K562 (cell line): ENCODE measurements at regions not wholly inside any gene's neighbourhood (a gene's known extent, or its start where the extent isn't known, plus 50 kb on each side); places are given as distances from the start of the nearest gene placed in this dataset.

Experiments used
- ATAC-seq: fragments of 200-7000 bp; cut with Tn5 transposase; 3 replicates; pipeline ENCODE4 v1.9.1; 2020; ENCODE audit warnings: moderate library complexity
- BruUV-seq: library from RNA; stranded (reverse); fragments of 400-500 nt; replicated peaks from 2 replicates; lab custom pipeline; 2021; lab: Mats Ljungman, UMichigan
- CTCF ChIA-PET: fragments of 300-600 bp; formaldehyde crosslinking; extraction: SDS; loops from one replicate; lab custom pipeline; 2021; ENCODE audit warnings: low intra/inter-chr PET ratio; lab: Yijun Ruan, JAX
- POLR2A ChIA-PET: fragments of 300-600, 350-650 bp; sonication (Branson Sonifier 250); formaldehyde crosslinking; extraction: SDS; loops from one replicate; lab custom pipeline; 2021; ENCODE audit warnings: antibody characterized with exemption, inconsistent platforms; lab: Yijun Ruan, JAX
- DNase-seq, 4 experiments: peaks; one replicate each; pipeline versions ENCODE4 v3.0.0 to v3.0.0-alpha.2; 2011 to 2018; ENCODE audit warnings: low spot score in 3 of 4, mixed read lengths in 3 of 4; ENCODE audit errors: extremely low read depth in 1 of 4
- FAIRE-seq: peaks from 2 replicates; lab custom pipeline; 2011; peaks lifted over from hg19 to GRCh38; lab: Jason Lieb, UNC
- H2AFZ ChIP-seq: 2 replicates; pipeline ENCODE4 v1.6.0; 2011; ENCODE audit warnings: low read depth, low read length, control low read depth, inconsistent platforms
- H3K27ac ChIP-seq: fragments of 200-600 bp; 3 replicates; pipeline ENCODE4 v1.8.0; 2011; ENCODE audit warnings: low read depth, mild to moderate bottlenecking, control low read depth, inconsistent platforms, low read length, moderate library complexity, mixed read lengths; ENCODE audit errors: extremely low read depth
- H3K27me3 ChIP-seq, 2 experiments: fragments of 300-600 bp in 1 of 2; 2 replicates in 1 of 2; 3 replicates in 1 of 2; pipeline versions ENCODE4 v1.6.0 to v1.8.0; 2011; ENCODE audit warnings: inconsistent platforms in 2 of 2, low read length in 2 of 2, mild to moderate bottlenecking in 1 of 2, mixed read lengths in 1 of 2, moderate library complexity in 1 of 2; ENCODE audit not compliant: control insufficient read depth in 2 of 2, insufficient read depth in 2 of 2
- H3K36me3 ChIP-seq: fragments of 300-600 bp; 3 replicates; pipeline ENCODE4 v1.8.0; 2011; ENCODE audit warnings: mild to moderate bottlenecking, low read length, inconsistent platforms; ENCODE audit not compliant: control insufficient read depth, insufficient read depth
- H3K4me1 ChIP-seq, 2 experiments: fragments of 200-600 bp in 1 of 2; replicated peaks in 1 of 2; 2 replicates in 1 of 2; 3 replicates in 1 of 2; pipeline versions ENCODE4 v1.5.1 to v1.8.0; 2011; ENCODE audit warnings: inconsistent platforms in 2 of 2, low read length in 2 of 2, mild to moderate bottlenecking in 1 of 2, mixed read lengths in 1 of 2, moderate library complexity in 1 of 2; ENCODE audit not compliant: control insufficient read depth in 2 of 2, insufficient read depth in 2 of 2
- H3K4me2 ChIP-seq: 2 replicates; pipeline ENCODE4 v1.6.1; 2011; ENCODE audit warnings: low read length, control low read depth, inconsistent platforms, mixed read lengths; ENCODE audit not compliant: insufficient read depth
- H3K4me3 ChIP-seq: fragments of 200-600 bp; sonication (generic), shearing (Covaris generic); 2 replicates; pipeline ENCODE4 v1.5.1; 2016; ENCODE audit warnings: control low read depth, inconsistent platforms
- H3K79me2 ChIP-seq: fragments of 200-600 bp; 3 replicates; pipeline ENCODE4 v1.8.0; 2011; ENCODE audit warnings: low read length, inconsistent platforms; ENCODE audit not compliant: control insufficient read depth, insufficient read depth
- H3K9ac ChIP-seq, 2 experiments: 2 replicates each; pipeline versions ENCODE4 v1.6.0 to v1.6.1; 2011; ENCODE audit warnings: low read depth in 2 of 2, low read length in 2 of 2, control low read depth in 1 of 2, inconsistent platforms in 1 of 2, mild to moderate bottlenecking in 1 of 2, mixed read lengths in 1 of 2; ENCODE audit not compliant: insufficient read depth in 1 of 2
- H3K9me1 ChIP-seq: one replicate; pipeline ENCODE4 v1.6.0; 2011; ENCODE audit warnings: inconsistent platforms, mild to moderate bottlenecking, low read length, moderate library complexity; ENCODE audit not compliant: control insufficient read depth, insufficient read depth
- H3K9me3 ChIP-seq: replicated peaks from 2 replicates; pipeline ENCODE4 v1.5.1; 2011; ENCODE audit warnings: low read depth, low read length, inconsistent platforms; ENCODE audit not compliant: control insufficient read depth, insufficient read depth
- H4K20me1 ChIP-seq: replicated peaks from 2 replicates; pipeline ENCODE4 v1.6.1; 2011; ENCODE audit warnings: low read length, inconsistent platforms, mixed read lengths; ENCODE audit not compliant: control insufficient read depth, insufficient read depth
- BHLHE40 ChIP-seq: IDR thresholded peaks from 2 replicates; pipeline ENCODE4 v1.6.1; 2011; ENCODE audit warnings: low read length, improper control_type of control experiment
- CREM ChIP-seq: IDR thresholded peaks from 2 replicates; pipeline ENCODE4 v1.6.1; 2014; ENCODE audit warnings: antibody characterized with exemption, low read depth
- NELFE ChIP-seq: IDR thresholded peaks from 2 replicates; pipeline ENCODE4 v1.6.1; 2011; ENCODE audit warnings: mild to moderate bottlenecking; ENCODE audit not compliant: insufficient read depth, insufficient read length
- PHF21A ChIP-seq: fragments of 450-650 bp; IDR thresholded peaks from 2 replicates; pipeline ENCODE4 v1.6.1; 2017; ENCODE audit warnings: low read depth, borderline replicate concordance
- SMARCA4 ChIP-seq: fragments of 450-650 bp; IDR thresholded peaks from 2 replicates; pipeline ENCODE4 v1.6.1; 2016
- THRAP3 ChIP-seq: fragments of 450-650 bp; IDR thresholded peaks from 2 replicates; pipeline ENCODE4 v1.6.1; 2016; ENCODE audit warnings: mild to moderate bottlenecking, inconsistent platforms, borderline replicate concordance
- TSC22D4 ChIP-seq: fragments of 450-650 bp; IDR thresholded peaks from 2 replicates; pipeline ENCODE4 v1.6.1; 2016; ENCODE audit warnings: missing genetic modification characterization, missing biosample characterization, control low read depth
- ZKSCAN3 ChIP-seq: fragments of 250-450 bp; sonication (Bioruptor Pico); IDR thresholded peaks from 2 replicates; pipeline ENCODE4 v1.4.0; 2020
- ZNF311 ChIP-seq: fragments of 250-450 bp; sonication (Bioruptor Pico); IDR thresholded peaks from 2 replicates; pipeline ENCODE4 v1.4.0; 2020; ENCODE audit warnings: mild to moderate bottlenecking, moderate library complexity
- WGBS: fragments of 100-300 bp; shearing (Covaris generic); methylation state at CpG from one replicate; pipeline ENCODE4 v1.1.6; 2016; ENCODE audit warnings: low coverage, mixed read lengths; ENCODE audit not compliant: insufficient coverage; ENCODE audit errors: missing lambda C conversion rate; 5-methylcytosine and 5-hydroxymethylcytosine counted together
- in situ Hi-C: fragments of 300-500 bp; cut with MboI; formaldehyde crosslinking; loops from 4 replicates; pipeline ENCODE4 v1.15.0; 2018; ENCODE audit warnings: inconsistent platforms, mixed read lengths
- intact Hi-C: fragments of 100-400 bp; cut with micrococcal nuclease; formaldehyde crosslinking; loops from 2 replicates; pipeline ENCODE4 v1.14.2; 2022
- TF ChIP-seq, protein P1 (sequence below), 2 experiments: fragments of 450-650 bp in 1 of 2; sonication (generic) in 1 of 2; formaldehyde crosslinking; conservative IDR thresholded peaks; 2 replicates each; pipeline versions ENCODE4 v1.4.0 to v1.8.1; 2020 to 2022; ENCODE audit warnings: mild to moderate bottlenecking in 1 of 2, missing genetic modification reagents in 1 of 2
- TF ChIP-seq, protein P2 (sequence below): sonication (generic); formaldehyde crosslinking; IDR thresholded peaks from 2 replicates; pipeline ENCODE4 v1.8.1; 2023; ENCODE audit warnings: missing genetic modification reagents, mild to moderate bottlenecking, borderline replicate concordance

- ATAC-seq (no peak), FAIRE-seq (no peak), DNase-seq (no peak)
- no peaks in the 10 kb centered on the region for H3K27me3 ChIP-seq
- H3K4me1 ChIP-seq: no peaks in the 10 kb centered on the region
- no peak overlapping the region for H2AFZ ChIP-seq
- H3K4me3 ChIP-seq: no peak overlapping the region
- intact Hi-C loops (no loop called here), in situ Hi-C loops (no loop called here)
- ChIA-PET CTCF (no interaction called here), POLR2A (no interaction called here)
- H3K27ac ChIP-seq: no peak overlapping the region
- H3K36me3 ChIP-seq: no peaks in the 10 kb centered on the region
- no TSS peak for BruUV-seq
- H3K9me1 ChIP-seq: no peaks in the 10 kb centered on the region
- TF ChIP-seq TSC22D4 (tag) (no peak), THRAP3 (no peak), BHLHE40 (no peak), SMARCA4 (no peak), CREM (no peak), PHF21A (no peak), ZKSCAN3 (CRISPR knock-in tag) (no peak), ZNF311 (no peak), NELFE (no peak)
- TF ChIP-seq, protein P1, sequence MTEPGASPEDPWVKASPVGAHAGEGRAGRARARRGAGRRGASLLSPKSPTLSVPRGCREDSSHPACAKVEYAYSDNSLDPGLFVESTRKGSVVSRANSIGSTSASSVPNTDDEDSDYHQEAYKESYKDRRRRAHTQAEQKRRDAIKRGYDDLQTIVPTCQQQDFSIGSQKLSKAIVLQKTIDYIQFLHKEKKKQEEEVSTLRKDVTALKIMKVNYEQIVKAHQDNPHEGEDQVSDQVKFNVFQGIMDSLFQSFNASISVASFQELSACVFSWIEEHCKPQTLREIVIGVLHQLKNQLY (CRISPR knock-in tag; conservative IDR thresholded peaks at IDR 0.05): no peak
- TF ChIP-seq, protein P2, sequence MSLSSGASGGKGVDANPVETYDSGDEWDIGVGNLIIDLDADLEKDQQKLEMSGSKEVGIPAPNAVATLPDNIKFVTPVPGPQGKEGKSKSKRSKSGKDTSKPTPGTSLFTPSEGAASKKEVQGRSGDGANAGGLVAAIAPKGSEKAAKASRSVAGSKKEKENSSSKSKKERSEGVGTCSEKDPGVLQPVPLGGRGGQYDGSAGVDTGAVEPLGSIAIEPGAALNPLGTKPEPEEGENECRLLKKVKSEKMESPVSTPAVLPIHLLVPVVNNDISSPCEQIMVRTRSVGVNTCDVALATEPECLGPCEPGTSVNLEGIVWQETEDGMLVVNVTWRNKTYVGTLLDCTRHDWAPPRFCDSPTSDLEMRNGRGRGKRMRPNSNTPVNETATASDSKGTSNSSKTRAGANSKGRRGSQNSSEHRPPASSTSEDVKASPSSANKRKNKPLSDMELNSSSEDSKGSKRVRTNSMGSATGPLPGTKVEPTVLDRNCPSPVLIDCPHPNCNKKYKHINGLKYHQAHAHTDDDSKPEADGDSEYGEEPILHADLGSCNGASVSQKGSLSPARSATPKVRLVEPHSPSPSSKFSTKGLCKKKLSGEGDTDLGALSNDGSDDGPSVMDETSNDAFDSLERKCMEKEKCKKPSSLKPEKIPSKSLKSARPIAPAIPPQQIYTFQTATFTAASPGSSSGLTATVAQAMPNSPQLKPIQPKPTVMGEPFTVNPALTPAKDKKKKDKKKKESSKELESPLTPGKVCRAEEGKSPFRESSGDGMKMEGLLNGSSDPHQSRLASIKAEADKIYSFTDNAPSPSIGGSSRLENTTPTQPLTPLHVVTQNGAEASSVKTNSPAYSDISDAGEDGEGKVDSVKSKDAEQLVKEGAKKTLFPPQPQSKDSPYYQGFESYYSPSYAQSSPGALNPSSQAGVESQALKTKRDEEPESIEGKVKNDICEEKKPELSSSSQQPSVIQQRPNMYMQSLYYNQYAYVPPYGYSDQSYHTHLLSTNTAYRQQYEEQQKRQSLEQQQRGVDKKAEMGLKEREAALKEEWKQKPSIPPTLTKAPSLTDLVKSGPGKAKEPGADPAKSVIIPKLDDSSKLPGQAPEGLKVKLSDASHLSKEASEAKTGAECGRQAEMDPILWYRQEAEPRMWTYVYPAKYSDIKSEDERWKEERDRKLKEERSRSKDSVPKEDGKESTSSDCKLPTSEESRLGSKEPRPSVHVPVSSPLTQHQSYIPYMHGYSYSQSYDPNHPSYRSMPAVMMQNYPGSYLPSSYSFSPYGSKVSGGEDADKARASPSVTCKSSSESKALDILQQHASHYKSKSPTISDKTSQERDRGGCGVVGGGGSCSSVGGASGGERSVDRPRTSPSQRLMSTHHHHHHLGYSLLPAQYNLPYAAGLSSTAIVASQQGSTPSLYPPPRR (CRISPR knock-in tag): no peak
- 0% methylated on average over 3 of the region's 3 CpGs for WGBS
- no peaks in the 10 kb centered on the region for H3K79me2 ChIP-seq
- H4K20me1 ChIP-seq: no peaks in the 10 kb centered on the region
- H3K9me3 ChIP-seq: no peaks in the 10 kb centered on the region
- H3K9ac ChIP-seq: no peak overlapping the region
- H3K4me2 ChIP-seq: no peak overlapping the region
Measured at GRCh38 chr4:148686449-148686848, 244.2 kb upstream of the NR3C2 start.
